ENCODE measurements at regions not wholly inside any gene's neighbourhood (a gene's known extent, or its start where the extent isn't known, plus 50 kb on each side); places are given as distances from the start of the nearest gene placed in this dataset.

DNA sequence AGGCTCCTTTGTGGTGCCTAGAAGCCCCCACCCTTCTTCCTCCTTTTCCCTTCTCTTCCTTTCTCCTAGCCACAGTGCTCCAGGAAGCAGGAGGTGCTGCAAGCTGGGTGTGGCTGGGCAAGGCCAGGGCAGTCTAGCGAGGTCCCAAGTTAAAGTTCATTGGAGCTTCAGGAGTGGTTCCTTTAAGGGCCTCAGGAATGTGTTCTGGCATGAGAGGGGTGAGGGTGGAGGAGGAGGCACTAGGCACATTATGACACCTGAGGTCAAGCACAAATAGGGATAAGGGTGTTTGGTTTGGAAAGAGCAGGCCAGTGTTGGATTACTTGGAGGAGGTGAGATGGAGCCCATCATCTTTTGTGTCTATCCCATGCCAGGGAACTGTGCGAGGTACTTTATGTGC is 258.7 kb downstream of the TLE3 start:
- DNase-seq (ENCODE audit: low read depth in 2 of 2), result no peak

- no peak for DNase-seq (ENCODE audit: low read depth in 2 of 2)
Observed at GRCh38 chr15:69841113-69841828, 256.4 kb downstream of the TLE3 start.

DNA sequence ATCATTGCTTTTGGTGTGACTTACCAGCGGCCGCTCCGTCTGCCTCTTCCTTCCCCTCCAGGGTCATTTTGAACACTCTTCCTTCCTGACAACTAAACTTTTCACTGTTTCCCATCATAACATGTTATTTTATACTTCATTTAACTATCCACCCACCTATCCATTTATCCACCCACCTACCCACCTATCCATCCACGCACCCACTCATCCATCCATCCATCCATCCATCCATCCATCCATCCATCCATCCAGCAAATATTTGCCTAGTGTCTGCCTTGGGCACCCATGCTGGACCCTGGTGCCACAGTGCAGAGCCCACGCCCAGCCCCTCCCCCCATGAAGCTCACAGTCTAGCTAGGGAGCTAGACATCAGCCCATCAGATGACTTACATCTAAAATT is 254.9 kb downstream of the TLE3 start:
- DNase-seq (ENCODE audit: low read depth in 2 of 2), result no peak

GRCh38 chr15:69843276-69843899 is 254.3 kb downstream of the TLE3 start:
- DNase-seq (ENCODE audit: low read depth in 2 of 2), result no peak

GRCh38 chr15:69843900-69844304 is 253.8 kb downstream of the TLE3 start:
- DNase-seq (ENCODE audit: low read depth in 2 of 2), result no peak

DNA sequence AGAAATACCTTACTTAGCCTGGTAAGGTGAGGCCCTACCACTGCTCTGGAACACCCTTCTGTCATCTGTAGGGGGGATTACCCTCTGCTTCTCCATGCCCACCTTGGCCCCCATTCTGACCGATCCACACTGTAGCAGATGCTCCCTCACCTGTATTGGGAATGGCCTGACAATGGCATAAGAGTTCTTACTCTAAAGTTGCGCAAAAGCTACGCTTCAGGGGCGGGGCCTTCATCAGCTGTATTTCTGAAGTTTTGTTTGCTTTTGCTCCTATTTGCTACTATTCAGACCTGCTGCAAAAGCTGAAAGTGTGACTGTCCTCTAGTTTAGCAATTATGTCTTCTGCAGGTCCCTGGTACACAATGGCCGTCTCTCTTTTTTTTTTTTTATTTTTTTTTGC is 252.6 kb downstream of the TLE3 start:
- no peak for DNase-seq (ENCODE audit: low read depth in 2 of 2)

DNA sequence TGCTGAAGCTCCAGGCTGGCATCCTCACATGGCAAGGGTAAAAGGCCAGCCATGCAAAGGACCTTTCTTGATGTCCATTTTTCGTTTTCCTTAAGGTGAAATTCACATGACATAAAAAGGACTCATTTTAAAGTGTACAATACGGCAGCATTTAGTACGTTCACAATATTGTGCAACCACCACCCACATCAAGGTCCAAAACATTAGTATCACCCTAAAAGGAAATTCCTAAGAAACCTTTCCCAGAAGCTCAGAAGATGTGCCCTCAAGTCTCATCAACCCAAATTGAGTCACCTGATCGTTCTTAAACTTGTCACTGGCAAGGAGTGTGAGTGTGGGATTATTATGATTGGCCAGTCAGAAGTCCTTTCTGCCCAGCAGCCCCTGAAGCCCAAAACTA is 250.1 kb downstream of the TLE3 start:
- no peak for DNase-seq (ENCODE audit: low read depth in 2 of 2)

DNA sequence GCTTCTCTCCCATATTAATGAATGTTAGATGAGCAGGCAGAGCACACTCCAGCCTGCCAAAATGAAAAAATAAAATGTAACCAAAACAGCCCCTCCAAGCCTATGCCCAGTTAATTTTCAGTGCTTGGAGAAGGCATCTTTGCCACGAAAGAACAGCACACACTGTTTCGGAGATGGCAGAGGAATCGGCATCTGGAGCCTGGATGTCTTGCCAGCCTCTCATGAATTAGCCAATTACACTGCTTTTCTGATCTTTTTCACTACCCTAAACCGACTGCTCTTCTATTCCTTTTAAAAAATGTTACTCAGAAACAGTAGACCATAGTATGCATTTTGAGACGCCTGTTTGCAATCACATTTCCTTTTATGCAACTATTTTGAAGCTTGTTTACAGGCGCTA is 249.6 kb downstream of the TLE3 start:
- DNase-seq (ENCODE audit: low read depth in 2 of 2), result no peak

- DNase-seq (ENCODE audit: low read depth in 2 of 2), result no peak
Observed at GRCh38 chr15:69848551-69849231, 249.0 kb downstream of the TLE3 start.

DNA sequence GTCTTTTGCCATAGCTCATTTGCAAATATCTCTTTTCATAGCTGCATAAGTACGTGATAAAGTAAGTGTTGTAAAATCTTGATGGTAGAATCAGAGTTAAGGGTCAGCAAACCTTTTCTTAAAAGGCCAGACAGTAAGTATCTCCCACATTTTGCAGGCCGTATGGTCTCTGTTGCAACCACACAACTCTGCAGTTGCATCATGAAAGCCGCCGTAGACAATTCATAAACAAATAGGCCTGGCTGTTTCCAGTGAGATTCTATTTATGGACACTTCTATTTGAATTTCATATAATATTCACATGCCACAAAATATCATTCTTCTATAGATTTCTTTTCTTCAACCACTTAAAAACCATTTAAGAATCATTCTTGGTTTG is 248.5 kb downstream of the TLE3 start:
- DNase-seq (ENCODE audit: low read depth in 2 of 2), result no peak

- DNase-seq (ENCODE audit: low read depth in 2 of 2), result no peak
Observed at GRCh38 chr15:69852482-69852881, 245.2 kb downstream of the TLE3 start.

GRCh38 chr15:69852916-69853315 is 244.8 kb downstream of the TLE3 start:
- no peak for DNase-seq (ENCODE audit: low read depth in 2 of 2)

DNA sequence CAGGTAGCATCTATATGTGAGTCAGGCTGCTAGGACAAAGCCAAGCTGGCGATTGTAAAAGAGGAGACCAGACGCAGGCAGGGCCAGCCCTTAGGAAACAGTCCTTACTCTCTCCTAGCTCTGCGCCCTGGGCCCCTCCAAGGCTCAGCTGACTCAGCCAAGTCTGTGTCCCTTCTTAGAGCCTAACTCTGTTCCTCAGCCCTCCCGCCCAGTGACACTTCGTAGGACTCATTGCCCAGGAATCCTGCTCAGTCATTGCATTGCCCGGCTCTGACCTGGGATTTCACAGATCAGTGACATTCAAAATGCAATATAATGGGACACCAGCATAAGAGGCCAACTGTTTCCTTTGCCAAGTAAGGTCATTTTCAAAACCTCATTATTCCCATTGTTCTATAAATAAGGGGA is 244.2 kb downstream of the TLE3 start:
- no peak for DNase-seq (ENCODE audit: low read depth in 2 of 2)

GRCh38 chr15:69854001-69854400 is 243.7 kb downstream of the TLE3 start:
- no peak for DNase-seq (ENCODE audit: low read depth in 2 of 2)

- no peak for DNase-seq (ENCODE audit: low read depth in 2 of 2)
Observed at GRCh38 chr15:69854521-69855181, 243.1 kb downstream of the TLE3 start.

DNA sequence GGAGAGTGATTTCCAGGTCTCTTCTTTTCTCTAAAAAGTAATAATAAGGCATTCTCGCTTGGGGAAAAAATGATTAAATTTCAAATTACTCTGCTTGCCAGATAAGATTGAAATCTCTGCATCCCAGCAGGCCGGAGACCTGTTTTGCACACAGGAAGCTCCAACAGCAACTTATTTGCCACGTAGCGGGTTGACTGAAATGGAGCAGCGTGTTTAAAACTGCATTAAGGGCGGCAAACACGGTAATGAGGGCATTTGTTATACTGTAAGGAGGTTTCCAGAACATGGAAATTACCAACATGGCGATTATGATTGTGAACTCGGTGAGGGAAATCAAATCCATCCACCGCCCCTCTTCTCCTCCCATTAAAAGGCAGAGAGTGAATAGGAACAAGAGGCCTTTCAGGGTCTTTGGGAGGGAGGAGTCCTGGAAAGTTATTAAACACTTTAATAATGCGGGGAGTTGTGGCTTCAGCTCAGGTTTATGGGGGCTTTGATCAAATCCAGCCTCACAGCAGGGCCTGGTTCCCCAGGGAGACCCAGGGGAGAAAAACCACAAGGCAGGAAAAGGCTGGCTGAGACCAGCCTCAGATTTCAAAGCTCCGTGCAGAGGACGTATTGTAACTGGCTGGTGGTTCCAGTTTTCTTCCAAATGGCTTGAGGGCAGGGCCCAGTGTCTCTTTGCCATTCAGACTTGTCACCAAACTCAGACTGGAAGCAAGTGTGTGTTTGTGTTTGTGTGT is 242.3 kb downstream of the TLE3 start:
- DNase-seq (ENCODE audit: low read depth in 2 of 2), result no peak

DNA sequence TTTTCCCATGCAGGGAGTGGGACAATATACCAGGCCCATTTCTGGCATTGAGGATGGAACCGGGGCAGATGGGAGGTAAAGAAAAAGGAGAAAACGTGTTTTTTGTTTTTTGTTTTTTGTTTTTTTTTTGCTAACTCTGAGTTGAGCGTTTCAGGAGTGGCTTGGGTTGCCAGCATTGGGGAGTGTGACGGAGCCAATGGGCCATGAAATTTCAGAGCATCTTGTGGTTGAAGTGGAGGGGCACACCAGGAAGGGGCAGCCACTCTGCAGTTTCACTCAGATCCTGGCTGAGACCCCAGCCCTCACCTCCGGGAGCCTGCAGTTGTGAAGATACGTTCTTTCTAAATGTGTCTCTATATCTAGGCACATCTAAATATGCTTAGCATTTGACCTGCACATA is 240.5 kb downstream of the TLE3 start:
- no peak for DNase-seq (ENCODE audit: low read depth in 2 of 2)

GRCh38 chr15:69857686-69858391 is 239.9 kb downstream of the TLE3 start:
- no peak for DNase-seq (ENCODE audit: low read depth in 2 of 2)

GRCh38 chr15:69858456-69858855 is 239.3 kb downstream of the TLE3 start:
- no peak for DNase-seq (ENCODE audit: low read depth in 2 of 2)

DNA sequence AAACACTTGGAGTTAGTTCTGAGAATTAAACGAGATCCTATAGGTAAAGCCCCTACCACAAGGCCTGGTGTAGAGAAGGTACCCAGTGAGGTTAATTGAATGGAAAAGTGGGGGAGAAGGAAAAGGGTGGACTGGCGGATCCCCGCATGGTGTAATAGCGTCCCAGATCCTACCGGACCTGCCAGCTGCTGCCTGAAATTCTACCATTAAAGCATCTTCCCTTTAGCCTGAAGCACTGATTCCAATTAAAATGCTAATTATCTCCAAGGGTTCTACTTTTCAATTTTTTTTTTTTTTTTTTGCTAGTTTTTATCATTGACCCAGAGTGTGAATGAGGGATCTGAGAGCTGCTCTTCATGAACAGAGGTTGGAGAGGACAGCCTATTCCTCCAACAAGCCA is 237.9 kb downstream of the TLE3 start:
- no peak for DNase-seq (ENCODE audit: low read depth in 2 of 2)

GRCh38 chr15:69860321-69860720 is 237.4 kb downstream of the TLE3 start:
- DNase-seq (ENCODE audit: low read depth in 2 of 2), result no peak
